GM23338 (cell line): ENCODE measurements at regions not wholly inside any gene's neighbourhood (a gene's known extent, or its start where the extent isn't known, plus 50 kb on each side); places are given as distances from the start of the nearest gene placed in this dataset.

ENCODE experiments used
- CREB1 ChIP-seq: fragments of 250-450 bp; sonication (Bioruptor Pico); IDR thresholded peaks from 2 replicates; pipeline ENCODE4 v1.5.0; 2020; ENCODE audit warnings: low read depth, mild to moderate bottlenecking, moderate library complexity
- EZH2 ChIP-seq: fragments of 200-600 bp; sonication (generic); IDR thresholded peaks from one replicate; pipeline ENCODE4 v1.8.0; 2017; ENCODE audit warnings: antibody characterized with exemption, mild to moderate bottlenecking, low read depth; ENCODE audit not compliant: unreplicated experiment
- EZH2phosphoT487 ChIP-seq: fragments of 200-600 bp; sonication (generic); IDR thresholded peaks from one replicate; pipeline ENCODE4 v1.8.1; 2018; ENCODE audit warnings: antibody characterized with exemption; ENCODE audit not compliant: unreplicated experiment
- JUNB ChIP-seq: IDR thresholded peaks from one replicate; pipeline ENCODE4 v1.6.1; 2016; ENCODE audit warnings: antibody characterized with exemption; ENCODE audit not compliant: unreplicated experiment
- POLR2AphosphoS5 ChIP-seq: IDR thresholded peaks from 2 replicates; pipeline ENCODE4 v1.6.1; 2016; ENCODE audit warnings: antibody characterized with exemption, low read depth
- STAT1 ChIP-seq: IDR thresholded peaks from one replicate; pipeline ENCODE4 v1.6.1; 2016; ENCODE audit warnings: antibody characterized with exemption; ENCODE audit not compliant: unreplicated experiment
- ZNF114 ChIP-seq: fragments of 250-450 bp; sonication (Bioruptor Pico); IDR thresholded peaks from 2 replicates; pipeline ENCODE4 v1.5.0; 2020; ENCODE audit warnings: mild to moderate bottlenecking, moderate library complexity
- ZNF331 ChIP-seq: fragments of 250-450 bp; sonication (Bioruptor Pico); IDR thresholded peaks from 2 replicates; pipeline ENCODE4 v1.5.0; 2020; ENCODE audit warnings: low read depth, mild to moderate bottlenecking, moderate library complexity
- TF ChIP-seq, protein P1 (sequence below), 2 experiments: fragments of 200-600 bp in 1 of 2; sonication (generic) in 1 of 2; conservative IDR thresholded peaks; 2 replicates each; pipeline versions ENCODE4 v1.5.1 to v1.6.1; 2016 to 2017; ENCODE audit warnings: antibody characterized with exemption in 2 of 2, low read depth in 2 of 2, mild to moderate bottlenecking in 2 of 2, moderate library complexity in 1 of 2
- TF ChIP-seq, protein P2 (sequence below): IDR thresholded peaks from one replicate; pipeline ENCODE4 v1.6.1; 2018; ENCODE audit warnings: antibody characterized with exemption; ENCODE audit not compliant: unreplicated experiment
- TF ChIP-seq, protein P3 (sequence below): IDR thresholded peaks from 2 replicates; pipeline ENCODE4 v1.6.1; 2016; ENCODE audit warnings: antibody characterized with exemption
- TF ChIP-seq, protein P4 (sequence below): fragments of 250-450 bp; sonication (Bioruptor Pico); IDR thresholded peaks from 2 replicates; pipeline ENCODE4 v1.5.0; 2020; ENCODE audit warnings: mild to moderate bottlenecking, moderate library complexity

DNA sequence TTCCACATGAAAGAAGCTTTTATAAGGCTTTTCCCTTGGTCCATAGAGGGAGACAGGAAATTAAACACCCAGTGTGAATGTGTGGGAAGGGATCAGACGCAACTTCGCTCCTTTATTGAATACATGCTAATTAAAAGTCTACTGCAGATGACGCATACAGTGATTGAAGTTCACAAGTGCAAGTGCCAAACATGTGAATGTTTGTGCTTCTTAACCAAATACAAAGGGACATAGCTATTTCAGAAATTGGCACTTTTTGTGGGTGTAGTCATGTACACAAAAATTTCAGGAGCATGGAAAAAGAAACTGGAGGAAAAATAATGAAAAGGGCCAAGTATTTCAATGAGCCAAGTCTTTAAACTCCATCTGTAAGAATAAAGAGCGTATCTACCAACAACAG, 283.7 kb downstream of the SKAP2 start:
- TF ChIP-seq POLR2AphosphoS5 (no peak), ZNF114 (CRISPR knock-in tag) (no peak), JUNB (no peak), EZH2 (no peak), EZH2phosphoT487 (no peak), STAT1 (no peak), CREB1 (CRISPR knock-in tag) (no peak), ZNF331 (CRISPR knock-in tag) (no peak)
- TF ChIP-seq, protein P1, sequence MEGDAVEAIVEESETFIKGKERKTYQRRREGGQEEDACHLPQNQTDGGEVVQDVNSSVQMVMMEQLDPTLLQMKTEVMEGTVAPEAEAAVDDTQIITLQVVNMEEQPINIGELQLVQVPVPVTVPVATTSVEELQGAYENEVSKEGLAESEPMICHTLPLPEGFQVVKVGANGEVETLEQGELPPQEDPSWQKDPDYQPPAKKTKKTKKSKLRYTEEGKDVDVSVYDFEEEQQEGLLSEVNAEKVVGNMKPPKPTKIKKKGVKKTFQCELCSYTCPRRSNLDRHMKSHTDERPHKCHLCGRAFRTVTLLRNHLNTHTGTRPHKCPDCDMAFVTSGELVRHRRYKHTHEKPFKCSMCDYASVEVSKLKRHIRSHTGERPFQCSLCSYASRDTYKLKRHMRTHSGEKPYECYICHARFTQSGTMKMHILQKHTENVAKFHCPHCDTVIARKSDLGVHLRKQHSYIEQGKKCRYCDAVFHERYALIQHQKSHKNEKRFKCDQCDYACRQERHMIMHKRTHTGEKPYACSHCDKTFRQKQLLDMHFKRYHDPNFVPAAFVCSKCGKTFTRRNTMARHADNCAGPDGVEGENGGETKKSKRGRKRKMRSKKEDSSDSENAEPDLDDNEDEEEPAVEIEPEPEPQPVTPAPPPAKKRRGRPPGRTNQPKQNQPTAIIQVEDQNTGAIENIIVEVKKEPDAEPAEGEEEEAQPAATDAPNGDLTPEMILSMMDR (conservative IDR thresholded peaks at IDR 0.05; ENCODE audit: low read depth in 2 of 2), result no peak
- TF ChIP-seq, protein P2, sequence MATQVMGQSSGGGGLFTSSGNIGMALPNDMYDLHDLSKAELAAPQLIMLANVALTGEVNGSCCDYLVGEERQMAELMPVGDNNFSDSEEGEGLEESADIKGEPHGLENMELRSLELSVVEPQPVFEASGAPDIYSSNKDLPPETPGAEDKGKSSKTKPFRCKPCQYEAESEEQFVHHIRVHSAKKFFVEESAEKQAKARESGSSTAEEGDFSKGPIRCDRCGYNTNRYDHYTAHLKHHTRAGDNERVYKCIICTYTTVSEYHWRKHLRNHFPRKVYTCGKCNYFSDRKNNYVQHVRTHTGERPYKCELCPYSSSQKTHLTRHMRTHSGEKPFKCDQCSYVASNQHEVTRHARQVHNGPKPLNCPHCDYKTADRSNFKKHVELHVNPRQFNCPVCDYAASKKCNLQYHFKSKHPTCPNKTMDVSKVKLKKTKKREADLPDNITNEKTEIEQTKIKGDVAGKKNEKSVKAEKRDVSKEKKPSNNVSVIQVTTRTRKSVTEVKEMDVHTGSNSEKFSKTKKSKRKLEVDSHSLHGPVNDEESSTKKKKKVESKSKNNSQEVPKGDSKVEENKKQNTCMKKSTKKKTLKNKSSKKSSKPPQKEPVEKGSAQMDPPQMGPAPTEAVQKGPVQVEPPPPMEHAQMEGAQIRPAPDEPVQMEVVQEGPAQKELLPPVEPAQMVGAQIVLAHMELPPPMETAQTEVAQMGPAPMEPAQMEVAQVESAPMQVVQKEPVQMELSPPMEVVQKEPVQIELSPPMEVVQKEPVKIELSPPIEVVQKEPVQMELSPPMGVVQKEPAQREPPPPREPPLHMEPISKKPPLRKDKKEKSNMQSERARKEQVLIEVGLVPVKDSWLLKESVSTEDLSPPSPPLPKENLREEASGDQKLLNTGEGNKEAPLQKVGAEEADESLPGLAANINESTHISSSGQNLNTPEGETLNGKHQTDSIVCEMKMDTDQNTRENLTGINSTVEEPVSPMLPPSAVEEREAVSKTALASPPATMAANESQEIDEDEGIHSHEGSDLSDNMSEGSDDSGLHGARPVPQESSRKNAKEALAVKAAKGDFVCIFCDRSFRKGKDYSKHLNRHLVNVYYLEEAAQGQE, result no peak
- TF ChIP-seq, protein P3, sequence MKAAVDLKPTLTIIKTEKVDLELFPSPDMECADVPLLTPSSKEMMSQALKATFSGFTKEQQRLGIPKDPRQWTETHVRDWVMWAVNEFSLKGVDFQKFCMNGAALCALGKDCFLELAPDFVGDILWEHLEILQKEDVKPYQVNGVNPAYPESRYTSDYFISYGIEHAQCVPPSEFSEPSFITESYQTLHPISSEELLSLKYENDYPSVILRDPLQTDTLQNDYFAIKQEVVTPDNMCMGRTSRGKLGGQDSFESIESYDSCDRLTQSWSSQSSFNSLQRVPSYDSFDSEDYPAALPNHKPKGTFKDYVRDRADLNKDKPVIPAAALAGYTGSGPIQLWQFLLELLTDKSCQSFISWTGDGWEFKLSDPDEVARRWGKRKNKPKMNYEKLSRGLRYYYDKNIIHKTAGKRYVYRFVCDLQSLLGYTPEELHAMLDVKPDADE, result no peak
- TF ChIP-seq, protein P4, sequence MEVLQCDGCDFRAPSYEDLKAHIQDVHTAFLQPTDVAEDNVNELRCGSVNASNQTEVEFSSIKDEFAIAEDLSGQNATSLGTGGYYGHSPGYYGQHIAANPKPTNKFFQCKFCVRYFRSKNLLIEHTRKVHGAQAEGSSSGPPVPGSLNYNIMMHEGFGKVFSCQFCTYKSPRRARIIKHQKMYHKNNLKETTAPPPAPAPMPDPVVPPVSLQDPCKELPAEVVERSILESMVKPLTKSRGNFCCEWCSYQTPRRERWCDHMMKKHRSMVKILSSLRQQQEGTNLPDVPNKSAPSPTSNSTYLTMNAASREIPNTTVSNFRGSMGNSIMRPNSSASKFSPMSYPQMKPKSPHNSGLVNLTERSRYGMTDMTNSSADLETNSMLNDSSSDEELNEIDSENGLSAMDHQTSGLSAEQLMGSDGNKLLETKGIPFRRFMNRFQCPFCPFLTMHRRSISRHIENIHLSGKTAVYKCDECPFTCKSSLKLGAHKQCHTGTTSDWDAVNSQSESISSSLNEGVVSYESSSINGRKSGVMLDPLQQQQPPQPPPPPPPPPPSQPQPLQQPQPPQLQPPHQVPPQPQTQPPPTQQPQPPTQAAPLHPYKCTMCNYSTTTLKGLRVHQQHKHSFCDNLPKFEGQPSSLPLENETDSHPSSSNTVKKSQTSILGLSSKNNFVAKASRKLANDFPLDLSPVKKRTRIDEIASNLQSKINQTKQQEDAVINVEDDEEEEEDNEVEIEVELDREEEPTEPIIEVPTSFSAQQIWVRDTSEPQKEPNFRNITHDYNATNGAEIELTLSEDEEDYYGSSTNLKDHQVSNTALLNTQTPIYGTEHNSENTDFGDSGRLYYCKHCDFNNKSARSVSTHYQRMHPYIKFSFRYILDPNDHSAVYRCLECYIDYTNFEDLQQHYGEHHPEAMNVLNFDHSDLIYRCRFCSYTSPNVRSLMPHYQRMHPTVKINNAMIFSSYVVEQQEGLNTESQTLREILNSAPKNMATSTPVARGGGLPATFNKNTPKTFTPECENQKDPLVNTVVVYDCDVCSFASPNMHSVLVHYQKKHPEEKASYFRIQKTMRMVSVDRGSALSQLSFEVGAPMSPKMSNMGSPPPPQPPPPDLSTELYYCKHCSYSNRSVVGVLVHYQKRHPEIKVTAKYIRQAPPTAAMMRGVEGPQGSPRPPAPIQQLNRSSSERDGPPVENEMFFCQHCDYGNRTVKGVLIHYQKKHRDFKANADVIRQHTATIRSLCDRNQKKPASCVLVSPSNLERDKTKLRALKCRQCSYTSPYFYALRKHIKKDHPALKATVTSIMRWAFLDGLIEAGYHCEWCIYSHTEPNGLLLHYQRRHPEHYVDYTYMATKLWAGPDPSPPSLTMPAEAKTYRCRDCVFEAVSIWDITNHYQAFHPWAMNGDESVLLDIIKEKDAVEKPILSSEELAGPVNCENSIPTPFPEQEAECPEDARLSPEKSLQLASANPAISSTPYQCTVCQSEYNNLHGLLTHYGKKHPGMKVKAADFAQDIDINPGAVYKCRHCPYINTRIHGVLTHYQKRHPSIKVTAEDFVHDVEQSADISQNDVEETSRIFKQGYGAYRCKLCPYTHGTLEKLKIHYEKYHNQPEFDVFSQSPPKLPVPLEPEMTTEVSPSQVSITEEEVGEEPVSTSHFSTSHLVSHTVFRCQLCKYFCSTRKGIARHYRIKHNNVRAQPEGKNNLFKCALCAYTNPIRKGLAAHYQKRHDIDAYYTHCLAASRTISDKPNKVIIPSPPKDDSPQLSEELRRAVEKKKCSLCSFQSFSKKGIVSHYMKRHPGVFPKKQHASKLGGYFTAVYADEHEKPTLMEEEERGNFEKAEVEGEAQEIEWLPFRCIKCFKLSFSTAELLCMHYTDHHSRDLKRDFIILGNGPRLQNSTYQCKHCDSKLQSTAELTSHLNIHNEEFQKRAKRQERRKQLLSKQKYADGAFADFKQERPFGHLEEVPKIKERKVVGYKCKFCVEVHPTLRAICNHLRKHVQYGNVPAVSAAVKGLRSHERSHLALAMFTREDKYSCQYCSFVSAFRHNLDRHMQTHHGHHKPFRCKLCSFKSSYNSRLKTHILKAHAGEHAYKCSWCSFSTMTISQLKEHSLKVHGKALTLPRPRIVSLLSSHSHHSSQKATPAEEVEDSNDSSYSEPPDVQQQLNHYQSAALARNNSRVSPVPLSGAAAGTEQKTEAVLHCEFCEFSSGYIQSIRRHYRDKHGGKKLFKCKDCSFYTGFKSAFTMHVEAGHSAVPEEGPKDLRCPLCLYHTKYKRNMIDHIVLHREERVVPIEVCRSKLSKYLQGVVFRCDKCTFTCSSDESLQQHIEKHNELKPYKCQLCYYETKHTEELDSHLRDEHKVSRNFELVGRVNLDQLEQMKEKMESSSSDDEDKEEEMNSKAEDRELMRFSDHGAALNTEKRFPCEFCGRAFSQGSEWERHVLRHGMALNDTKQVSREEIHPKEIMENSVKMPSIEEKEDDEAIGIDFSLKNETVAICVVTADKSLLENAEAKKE (CRISPR knock-in tag), result no peak
